GM18508 (cell line): ENCODE measurements at regions not wholly inside any gene's neighbourhood (a gene's known extent, or its start where the extent isn't known, plus 50 kb on each side); places are given as distances from the start of the nearest gene placed in this dataset.

Experiments
- ATAC-seq: cut with Tn5 transposase; IDR thresholded peaks from one replicate; pipeline ENCODE4 v1.9.1; 2021; ENCODE audit warnings: moderate number of reproducible peaks; ENCODE audit not compliant: insufficient read depth, unreplicated experiment

DNA sequence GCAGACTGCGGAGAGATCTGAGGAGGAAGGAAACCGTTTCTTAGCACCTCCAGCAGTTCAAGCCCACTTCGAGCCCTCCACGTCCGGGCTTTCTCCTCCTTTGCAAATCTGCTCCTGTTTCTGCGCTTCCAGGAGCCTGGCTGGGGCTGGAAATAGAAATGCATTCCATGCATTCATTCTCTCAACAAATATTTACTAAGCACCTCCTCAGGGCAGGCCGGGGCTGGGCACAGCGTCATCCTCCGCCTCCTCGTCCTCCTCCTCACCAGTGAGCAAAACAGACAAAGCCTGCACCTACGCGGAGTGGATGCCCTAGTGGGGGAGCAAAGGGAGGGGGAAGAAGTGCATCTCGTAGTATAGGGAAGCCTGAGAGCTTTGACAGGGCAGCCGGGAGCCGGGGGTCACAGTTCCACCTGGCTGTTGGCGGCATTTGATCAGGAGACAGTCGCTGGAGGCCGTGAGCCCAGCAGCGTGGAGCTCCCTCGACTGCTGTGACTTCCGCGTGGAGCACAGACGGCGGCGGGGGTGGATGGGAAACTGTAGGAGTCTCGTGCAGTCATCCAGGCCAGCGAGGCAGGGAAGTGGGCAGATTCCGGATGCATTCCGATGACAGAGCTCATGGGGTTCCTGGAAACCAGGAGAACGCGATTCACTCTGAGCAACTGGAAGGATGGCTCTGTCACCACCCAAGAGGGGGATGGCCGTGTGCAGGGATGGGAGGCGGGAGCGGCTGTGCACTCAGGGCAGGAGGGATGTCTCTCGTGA, 93.5 kb downstream of the SIK1 start:
- ATAC-seq, result no peak

DNA sequence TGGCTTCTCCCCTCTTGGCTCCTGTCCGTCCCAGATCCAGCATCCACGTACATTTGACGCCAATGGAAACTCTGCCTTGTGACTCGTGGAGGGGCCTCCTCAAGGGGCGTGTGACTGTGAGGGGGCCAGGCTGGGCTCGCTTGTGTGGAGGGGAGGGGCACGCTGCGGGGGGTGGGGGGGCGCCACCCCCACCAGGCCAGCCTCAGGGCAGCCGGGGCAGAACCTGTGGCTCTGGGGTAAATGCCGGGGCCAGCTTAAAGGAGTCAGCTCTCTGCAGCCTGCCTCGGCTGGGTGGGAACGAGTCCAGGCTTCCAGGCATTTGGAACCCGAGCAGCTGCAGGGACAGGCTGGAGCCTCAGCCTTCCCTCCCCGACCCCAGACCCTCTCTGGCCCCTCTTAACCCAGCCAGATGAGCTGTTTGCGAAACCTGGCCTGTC, 94.1 kb downstream of the SIK1 start:
- ATAC-seq, result no peak

DNA sequence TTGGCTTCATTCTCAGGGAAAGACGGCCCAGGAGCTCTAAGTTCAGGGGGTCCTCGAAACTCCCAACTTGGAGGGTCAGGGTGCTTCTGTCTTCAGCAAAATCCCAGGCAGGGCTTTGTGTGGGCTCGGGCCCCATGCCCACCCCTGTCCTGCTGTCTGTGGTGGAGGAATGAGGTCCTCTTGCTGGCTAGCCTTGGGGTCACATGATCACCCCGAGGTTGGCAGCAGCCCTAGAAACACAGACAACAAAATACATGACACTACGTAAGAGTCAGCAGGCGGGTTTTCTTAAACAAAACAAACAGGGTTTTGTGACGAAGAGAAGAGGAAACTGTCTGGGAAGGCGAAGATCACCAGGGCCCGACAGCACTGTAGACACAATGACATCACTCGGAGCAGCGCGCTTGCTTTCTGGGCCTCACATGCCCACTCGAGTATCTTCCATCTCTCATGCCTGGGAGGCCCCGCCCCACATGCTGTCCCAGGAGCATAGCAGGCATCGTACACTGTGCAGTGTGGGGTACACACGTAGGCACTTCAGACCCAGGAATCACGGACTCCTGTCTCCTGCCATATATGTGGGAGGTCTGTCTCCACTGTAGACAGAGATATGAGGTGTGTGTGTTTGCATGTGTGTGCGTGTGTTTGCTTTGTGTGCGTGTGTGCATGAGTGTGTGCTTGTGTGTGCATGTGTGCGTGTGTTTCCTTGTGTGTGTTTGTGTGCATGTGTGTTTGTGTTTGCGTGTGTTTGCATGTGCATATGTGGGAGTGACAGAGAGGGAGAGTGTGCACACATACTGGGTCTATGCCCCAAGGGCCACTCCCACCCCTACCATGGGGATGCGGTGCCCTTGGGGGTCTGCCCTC, 94.7 kb downstream of the SIK1 start:
- no peak for ATAC-seq

DNA sequence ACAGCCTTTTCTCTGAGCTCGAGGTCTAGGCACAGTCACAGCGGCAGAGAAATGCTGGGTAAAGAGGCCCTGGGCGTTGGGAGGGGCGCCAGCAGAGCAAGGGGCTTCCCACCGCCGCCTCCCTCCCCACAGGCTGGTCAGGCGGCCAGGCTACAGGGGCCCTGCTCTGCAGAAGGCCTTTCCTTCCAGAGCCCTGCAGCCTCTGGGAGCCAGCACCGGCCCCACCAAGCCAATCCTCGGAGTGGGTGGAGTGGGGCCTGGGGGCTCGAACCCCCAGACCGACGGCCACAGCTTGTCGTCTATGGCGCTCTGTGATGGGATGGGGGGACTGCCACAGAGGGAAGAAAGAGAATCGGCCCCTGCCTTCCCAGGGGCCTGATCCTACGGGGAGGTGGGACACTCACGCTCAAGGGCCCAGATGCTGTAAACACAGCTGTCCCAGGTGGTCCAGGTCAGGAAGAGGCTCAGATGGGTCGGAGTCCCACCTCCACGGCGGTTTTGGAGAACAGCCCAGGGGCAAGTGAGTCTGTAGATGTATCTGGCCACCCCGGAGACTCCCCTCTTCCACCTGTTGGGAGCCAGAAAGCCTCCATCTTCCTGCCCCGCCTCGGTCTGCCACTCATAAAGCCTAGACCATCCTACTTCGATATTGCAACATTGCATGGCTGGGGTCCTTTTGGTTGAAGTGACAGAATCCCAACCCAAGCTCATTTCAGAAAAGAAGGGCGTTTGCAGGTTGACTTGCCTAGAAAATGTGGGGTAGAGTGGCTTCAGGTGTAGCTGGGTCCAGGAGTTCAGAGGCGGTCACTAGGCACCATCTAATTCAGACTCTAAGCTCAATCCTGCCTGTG, 95.6 kb downstream of the SIK1 start:
- ATAC-seq, result no peak

DNA sequence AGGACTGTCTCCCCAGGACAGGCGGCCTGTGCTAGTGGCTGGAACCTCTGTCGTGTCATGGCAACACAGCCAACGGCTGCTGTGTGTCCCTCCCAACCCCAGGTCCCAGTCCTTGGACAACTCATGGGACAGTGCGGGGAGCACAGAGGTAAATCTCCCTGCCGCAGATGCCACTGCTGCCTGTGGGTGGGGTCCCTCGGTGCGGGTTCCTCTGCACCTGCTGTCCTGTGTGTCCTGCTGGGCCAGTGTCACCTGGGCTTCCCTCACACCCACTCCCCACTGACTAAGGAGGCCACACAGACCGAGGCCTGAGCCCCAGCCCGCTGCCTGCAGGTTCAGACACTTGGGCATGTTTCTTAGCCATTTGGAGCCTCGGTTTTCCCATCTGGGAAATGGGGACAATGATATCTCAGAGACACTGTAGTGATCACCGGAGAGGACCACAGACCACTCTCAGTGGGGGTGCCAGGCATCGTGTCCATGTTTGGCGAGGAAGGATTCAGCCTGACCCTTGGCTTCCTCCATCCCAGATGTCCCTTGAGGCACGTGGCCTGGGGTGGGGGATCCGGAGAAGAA, 96.5 kb downstream of the SIK1 start:
- no peak for ATAC-seq

DNA sequence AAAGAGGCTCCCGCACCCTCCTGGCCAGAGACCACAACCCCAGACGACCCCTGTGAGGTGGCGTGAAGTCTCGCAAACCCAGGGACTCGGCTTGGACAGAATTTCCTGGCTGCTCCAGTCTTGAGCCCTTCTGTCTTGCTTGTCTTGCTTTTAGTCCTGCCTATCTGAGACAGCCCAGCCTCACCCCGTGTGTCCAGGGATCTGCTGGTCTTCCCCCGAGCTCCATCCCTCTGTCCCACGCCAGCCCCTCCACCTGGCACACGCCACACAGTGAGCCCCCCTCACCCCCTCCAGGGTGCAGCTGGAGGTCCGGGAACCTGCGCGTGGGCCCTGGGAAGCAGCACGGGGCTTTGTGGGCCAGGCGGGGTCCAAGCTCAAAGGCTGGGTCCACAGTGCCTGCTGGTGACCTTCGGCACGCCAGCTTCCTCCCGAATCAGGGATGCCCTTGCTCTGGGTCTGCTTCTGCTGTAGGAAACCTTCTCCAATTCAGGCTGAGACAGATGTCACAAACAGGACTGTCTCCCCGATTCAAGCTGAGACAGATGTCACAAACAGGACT, 97.1 kb downstream of the SIK1 start:
- no peak for ATAC-seq

DNA sequence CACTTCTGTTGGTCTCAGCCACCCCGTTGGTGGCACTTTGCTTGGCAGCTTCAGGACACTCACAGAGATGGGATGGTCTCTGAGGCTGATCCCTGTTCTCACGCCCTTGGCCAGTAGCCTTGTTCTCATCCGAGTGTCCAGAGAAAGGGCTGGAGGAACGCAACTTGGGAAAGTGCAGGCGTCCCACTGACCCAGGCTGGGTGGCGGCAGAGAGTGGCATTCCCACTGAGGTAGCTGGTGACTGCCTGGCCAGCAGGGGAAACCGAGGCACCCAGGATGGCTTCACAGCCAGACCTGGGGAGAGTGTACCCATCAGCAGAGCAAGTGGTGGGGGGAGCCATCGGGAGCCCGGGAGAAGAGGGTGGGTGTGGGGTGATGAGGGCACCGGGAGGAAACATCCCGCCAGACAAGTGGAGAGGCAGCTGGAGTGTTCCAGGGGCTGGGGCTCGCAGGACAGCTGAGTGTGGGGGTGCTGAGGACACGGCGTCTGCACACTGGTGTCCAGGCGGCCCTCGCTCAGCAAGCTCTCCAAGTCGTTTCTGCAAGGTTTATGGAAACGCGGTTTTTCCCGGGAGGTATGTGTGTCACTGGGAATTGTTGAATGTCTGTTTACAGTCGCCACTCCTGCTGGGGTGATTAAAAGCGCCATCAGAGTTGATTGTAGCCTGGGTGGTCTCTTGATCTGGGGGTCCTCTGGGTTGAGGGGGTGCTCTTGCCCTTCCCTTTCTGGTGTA, 97.8 kb downstream of the SIK1 start:
- ATAC-seq, result no peak

DNA sequence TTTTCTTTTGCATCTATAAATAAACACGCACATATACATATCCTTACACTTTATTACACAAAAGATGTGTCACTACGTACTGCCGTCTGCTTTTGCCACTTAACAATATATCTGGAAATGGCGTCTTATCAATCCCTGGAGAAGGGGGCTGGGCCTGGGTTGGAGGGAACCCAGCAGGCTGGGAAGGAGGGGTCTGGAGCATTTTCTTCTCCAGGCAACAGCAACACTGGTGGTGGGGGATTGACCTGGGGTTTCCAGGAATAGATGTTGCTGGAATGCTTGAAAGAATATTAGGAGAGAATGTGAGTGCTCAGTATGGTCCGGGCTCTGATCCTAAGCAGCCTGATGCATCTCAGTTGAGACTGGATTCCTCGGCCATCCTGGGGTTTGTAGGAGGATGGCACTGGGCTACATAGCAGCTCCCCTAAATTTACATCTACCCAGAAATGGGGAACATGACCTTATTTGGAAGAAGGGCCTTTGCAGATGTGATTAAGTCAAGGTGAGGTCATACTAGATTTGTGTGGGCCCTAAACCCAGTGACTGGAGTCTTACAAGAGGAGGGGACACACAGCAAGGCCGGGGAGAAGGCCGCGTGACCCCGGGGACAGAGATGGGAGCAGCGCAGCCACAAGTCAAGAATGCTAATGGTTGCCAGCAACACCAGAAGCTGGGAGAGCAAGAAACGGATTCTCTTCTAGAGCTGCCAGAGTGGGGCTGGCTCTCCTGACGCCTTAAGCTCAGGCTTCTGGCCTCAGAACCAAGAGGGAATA, 98.6 kb downstream of the SIK1 start:
- no peak for ATAC-seq

DNA sequence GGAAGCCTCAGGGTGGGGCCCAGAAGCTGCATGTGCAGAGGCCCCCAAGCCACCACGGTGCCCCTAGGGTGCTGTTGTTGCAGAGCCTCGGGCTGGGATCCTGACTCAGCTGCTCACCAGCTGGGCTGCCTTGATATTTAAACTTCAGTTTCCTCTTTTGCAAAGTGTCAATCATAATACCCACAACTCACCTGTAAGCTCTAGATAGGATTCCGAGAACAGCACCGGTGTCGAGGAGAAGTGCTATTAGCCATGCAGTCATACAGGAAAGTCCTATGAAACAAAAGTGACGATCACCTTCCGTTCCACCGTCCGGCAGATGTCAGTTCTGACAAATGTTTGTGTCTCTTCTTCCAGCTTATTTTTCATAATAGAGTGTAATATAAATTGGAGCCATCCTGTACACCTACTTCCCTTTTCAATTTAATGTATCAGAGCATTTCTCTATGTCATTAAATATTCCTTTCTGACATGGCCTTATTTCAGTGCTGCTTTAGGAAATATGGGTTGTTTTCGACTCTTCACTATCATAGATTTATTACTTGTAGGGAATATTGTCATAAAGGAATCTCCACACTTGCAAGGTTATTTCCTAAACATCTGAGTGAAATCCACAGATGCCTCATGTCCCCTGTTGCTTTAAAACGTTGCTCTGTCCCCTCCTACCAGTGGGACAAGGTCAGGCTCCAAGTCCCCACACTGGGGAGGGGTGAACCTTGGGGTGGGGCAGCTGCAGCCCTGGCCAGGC, 100.8 kb downstream of the SIK1 start:
- no peak for ATAC-seq

DNA sequence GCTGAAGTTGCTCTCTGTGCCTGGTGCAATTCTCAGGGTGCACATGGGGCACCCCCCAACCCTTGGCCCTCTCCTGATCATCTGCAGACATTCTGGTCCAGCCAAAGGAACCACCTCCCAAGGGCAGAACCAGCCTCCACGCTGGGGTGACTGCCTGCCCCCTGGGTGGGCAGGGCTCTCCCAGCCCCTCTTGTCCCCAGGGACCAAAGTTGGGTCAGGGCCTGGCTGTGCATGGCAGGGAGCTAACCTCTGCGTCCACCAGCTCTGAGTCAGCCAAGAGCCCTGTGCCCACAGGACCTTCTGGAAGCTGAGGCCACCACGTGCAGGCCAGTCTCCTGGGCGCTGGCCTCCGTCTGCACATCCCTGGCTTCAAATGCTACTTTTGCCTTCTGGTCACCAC, 101.9 kb downstream of the SIK1 start:
- ATAC-seq, result no peak

DNA sequence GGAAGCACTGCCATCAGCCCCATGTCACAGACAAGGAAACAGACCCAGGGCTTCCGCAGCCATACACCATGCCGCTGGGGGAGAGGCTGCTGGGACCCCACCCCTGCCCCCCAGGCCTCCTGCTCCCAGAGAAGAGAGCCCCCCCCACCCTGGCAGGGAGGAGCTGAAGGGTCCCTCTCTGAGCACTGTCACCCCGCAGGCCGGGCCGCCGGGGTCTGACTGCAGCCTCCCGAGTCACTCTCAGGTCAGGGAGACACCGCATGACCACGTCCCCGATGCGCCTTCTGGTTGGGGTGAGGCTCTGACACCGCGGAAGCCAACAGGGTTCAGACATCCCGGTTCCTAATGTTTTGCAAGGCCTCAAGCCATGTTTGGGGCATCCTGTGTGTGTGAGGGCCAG, 102.3 kb downstream of the SIK1 start:
- ATAC-seq, result no peak

DNA sequence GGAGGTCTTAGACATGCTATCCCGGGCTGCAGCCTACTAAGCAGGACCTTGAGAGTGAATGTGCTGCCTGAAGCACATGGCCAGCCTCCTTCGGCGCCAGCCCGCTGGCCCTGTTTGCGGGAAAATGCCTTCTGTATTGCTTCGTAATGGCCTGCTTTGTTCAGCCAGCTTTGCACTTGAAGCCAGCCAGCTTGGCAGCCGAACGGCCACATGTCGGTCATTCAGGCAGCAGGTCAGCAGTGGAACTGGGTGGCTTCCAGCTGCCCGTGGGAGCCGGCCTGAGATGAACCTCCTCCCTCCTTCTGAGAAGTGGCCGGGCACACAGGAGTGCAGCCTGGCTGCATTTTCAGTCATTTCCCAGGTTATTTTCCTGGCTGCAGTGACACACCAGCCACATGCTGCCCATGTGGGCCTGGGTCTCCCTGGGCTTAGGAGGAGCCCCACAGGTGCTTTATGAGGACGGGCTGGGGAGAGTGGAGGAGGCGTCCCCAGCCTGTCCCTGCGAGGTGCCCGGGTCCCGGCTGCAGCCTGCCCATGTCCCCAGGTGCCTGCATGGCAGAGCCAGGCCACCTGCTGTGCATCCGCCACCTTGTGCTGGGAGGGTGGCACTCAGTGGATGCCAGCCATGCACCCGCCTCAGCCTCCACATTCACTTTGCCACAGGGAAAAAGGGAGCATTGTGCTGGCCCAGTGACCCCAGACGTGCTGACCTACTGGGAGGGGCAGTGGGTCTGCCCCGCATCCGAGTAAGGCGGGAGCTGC, 103.5 kb downstream of the SIK1 start:
- no peak for ATAC-seq

DNA sequence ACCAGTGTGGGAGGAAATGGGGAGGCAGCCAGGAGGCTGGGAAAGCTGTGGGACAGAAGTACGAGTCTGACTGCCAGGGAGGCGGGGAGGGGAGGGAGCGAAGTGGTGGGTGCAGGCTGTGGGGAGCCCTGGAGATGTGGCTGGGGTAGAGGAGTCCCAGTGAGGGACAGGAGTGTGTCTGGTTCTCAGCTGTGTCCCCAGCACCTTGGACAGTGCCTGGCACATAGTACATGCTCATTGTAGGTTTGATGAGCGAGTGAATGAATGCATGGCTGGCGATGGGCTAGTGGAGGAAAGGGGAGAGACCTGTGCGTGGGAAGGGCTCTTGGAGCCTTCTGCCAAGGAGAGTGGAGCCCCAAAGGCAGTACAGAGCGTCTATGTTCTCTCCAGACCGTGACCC, 104.1 kb downstream of the SIK1 start:
- no peak for ATAC-seq

DNA sequence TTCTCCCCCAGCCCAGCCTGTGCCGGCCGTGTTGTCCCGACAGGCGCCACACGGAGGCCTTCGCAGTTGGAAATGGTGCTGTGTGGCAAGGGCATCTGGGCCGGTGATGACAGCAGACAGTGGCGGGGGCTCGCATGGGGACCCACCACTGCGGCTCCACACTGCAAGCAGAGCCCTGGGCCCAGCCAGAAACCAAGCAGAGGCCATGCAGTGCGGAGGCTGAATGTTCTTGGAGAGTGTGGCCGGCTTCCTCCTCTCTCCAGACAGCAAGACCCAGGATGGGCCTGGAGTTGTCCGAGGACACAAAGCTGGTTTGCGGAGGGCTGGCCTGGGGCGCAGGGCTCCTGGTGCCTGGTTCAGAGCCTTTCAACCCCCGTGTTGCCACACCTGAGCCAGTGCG, 104.6 kb downstream of the SIK1 start:
- no peak for ATAC-seq

DNA sequence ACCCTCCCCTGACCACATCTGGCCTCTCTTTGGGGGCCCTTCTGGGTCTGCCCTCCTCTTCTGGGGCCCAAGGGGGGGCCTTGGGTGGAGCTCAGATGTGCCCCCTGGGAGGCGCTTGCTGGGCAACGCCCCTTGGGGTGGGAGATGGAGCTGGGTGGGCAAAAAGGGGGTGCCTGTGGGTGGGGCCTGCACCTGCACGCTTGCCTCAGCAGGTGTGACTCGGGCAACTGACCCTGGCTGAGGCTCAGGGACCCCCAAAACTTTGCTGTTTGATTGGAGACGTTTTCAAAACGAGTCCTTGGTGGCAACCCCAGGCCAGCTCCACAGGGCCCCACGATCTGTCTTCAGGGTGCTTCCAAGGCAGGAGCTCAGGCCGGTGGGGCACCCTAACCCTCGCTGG, 105.3 kb downstream of the SIK1 start:
- no peak for ATAC-seq

DNA sequence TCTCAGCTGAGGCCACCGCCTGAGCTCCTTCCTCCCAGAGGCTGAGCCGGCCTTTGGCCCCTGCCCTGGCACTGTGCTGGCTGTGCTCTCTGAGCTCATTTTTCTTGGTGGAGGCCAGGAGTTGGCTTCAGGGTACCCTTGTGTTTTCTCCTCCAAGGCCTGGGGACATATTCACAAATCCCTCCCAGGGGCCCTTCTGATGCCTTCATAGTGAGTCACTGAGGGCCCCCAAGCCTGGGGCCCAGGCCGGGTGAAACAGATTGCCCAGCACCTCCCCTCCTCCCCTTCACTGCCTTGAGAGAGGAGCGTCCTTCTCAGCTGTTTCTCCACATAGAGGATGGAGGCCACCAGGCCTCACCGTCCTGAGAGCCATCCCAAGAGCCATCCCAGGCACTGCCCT, 105.8 kb downstream of the SIK1 start:
- no peak for ATAC-seq

DNA sequence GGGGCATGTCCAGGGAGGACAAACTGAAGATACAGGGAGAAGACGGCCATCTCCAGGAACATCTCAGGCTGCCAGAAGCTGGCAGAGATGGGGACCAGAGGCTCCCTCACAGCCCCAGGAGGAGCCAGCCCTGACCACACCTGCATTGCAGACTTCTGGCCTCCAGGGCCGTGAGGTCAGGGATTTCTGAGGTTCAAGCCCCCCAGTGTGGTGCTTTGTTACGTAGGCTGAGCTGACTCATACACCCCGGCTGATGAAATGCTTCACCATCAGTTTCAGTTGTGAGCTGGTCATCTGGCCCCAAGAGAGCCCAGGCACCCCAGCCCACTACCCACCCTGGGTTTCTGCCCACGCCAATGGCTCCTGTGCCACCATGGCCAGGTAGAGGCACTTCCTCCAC, 106.4 kb downstream of the SIK1 start:
- no peak for ATAC-seq
